ENCODE measurements at regions not wholly inside any gene's neighbourhood (a gene's known extent, or its start where the extent isn't known, plus 50 kb on each side); places are given as distances from the start of the nearest gene placed in this dataset.

- no peak for TF ChIP-seq POLR2AphosphoS5 (IDR thresholded peaks at IDR 0.05)
- no peak for TF ChIP-seq CTCF (IDR thresholded peaks at IDR 0.05)
These were observed 510.6 kb upstream of the RBFOX1 start for GRCh38 chr16:6822041-6822440.

Measured in breast epithelium (tissue), 3 donors.